Ecto neural progenitor cell (in vitro differentiated cells): ENCODE measurements at regions not wholly inside any gene's neighbourhood (a gene's known extent, or its start where the extent isn't known, plus 50 kb on each side); places are given as distances from the start of the nearest gene placed in this dataset.
"Not testable (repeated sequence)": the region's sequence is repeated elsewhere in the genome, so short reads cannot be mapped to it uniquely, and the experiment has no call there.

ENCODE experiments used
- DNase-seq: peaks from one replicate; pipeline ENCODE4 v3.0.0-alpha.2; 2018; ENCODE audit warnings: low spot score

DNA sequence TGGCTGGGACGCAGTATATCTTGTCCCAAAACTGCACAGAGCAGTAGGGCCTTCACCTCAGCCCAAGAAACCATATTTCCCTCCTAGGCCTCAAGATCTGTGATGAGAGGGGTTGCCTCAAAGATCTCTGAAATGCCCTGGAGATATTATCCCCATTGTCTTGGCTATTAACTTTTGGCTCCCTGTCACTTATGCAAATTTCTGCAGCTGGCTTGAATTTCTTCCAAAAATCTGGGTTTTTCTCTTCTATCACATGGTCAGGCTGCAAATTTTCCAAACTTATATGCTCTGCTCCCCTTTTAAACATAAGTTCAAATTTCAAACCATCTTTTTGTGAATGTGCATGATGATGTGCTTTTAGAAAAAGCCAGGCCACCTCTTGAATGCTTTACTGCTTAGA lies 809.2 kb upstream of the CDH18 start:
- DNase-seq = not testable (repeated sequence)

DNA sequence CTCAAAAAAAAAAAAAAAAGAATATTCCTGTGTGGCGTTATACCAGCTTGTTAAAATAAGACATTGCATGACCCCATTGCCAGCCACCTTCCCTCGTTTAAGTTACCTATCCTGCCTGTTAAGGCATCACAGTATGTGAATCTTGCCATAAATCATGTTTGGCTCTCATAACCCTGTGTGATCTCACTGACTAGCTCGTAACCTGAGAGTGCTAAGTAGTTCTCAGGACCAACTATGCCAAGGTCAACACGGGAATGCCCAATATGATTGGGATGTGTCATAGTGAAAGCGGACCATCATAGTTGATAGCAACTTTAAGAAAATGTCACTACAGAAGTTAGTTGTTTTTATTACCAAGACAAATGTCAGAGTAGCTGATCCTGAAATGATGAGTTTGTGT lies 796.8 kb upstream of the CDH18 start:
- DNase-seq = not testable (repeated sequence)

GRCh38 chr5:20783484-20783883 lies 795.5 kb upstream of the CDH18 start:
- DNase-seq = not testable (repeated sequence)

DNA sequence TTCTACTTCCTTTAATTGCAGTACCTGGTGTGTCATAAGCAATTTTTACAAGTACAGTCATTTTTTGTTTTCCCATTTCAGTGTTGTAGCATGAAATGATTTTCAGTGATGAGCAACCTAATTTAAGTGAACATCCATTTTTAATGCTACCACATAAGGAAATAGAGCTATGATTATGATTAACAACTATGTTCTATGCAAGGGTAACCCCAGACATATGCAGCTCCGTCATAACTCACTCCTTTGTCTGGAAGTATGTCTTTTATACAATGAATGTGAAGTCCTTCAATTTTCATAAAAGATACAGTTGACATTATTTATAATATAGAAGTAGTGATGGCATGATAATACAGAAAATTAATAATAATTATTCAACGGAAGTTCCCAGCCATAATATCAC lies 783.3 kb upstream of the CDH18 start:
- DNase-seq = not testable (repeated sequence)

DNA sequence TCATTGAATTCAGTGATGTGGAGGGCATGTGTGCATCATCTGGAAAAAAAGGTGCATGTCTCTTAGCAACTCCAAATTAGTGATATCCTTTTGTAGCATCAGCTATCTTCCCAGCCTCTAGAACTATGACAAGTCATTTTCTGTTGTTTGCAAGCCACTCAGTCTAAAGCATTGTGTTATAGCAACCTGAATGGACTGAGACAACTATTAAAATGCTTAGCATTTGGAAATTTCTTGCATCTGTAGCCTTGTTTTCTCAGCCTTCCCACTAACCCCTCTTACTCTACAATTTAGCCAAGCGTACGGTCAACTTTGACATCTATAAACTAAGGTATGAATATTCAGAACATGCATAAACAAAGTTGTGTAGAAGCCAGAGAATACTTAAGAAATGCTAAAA lies 777.1 kb upstream of the CDH18 start:
- DNase-seq = not testable (repeated sequence)

- not testable (repeated sequence) for DNase-seq
Observed at GRCh38 chr5:20759459-20759858, 771.5 kb upstream of the CDH18 start.

GRCh38 chr5:20752179-20752578 lies 764.2 kb upstream of the CDH18 start:
- DNase-seq = not testable (repeated sequence)

DNA sequence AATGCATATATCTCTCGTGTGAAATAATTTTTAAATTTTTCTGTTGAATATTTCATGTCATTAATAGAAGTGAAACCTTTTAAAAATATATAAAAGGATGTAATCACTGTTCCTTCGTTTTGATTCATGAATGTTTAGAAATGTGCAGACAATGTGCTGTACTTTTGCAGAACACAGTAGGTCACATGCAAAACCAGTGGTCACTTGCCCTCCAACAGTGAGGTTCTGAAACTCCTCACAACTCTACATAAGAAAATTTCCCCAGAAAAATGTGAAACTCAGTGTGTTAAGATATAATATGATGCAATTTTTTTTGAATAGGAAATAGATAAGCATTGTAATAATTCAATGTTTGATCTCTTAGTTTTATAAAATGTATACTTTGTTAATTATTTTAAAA lies 747.7 kb upstream of the CDH18 start:
- not testable (repeated sequence) for DNase-seq

DNA sequence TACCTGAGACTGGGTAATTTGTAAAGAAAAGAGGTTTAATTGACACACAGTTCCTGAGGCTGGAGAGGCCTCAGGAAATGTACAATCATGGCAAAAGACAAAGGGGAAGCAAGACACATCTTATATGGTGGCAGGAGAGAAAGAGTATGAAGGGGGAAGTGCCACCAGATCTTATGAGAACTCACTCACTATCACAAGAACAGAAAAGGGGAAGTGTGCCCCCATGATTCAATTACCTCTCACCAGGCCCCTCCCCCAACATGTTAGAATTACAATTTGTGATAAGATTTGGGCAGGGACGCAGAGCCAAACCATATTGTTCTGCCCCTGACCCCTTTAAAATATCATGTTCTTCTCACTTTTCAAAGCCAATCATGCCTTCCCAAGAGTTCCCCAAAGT lies 744.2 kb upstream of the CDH18 start:
- DNase-seq = not testable (repeated sequence)

DNA sequence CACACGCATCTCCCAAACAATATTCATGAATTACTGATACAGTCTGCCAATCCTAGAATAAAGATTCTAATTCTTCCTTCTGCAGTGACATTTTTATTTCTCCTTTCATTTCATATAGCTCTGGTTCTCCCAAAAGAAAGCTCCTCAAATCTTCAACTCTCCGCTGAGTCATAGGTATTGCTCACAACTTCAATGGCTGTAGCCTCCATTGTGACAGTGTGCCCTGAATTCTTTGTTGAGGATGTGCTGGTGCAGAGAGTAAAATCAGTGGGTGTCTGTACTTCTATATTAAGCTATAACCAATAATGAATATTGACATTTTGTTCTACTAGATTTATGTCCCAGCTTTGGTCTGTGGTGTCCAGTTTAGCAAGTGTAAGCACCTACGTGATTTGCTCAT lies 733.3 kb upstream of the CDH18 start:
- not testable (repeated sequence) for DNase-seq

GRCh38 chr5:20711520-20712155 lies 723.6 kb upstream of the CDH18 start:
- DNase-seq = not testable (repeated sequence)

- DNase-seq = not testable (repeated sequence)
Observed at GRCh38 chr5:20707634-20708033, 719.6 kb upstream of the CDH18 start.

DNA sequence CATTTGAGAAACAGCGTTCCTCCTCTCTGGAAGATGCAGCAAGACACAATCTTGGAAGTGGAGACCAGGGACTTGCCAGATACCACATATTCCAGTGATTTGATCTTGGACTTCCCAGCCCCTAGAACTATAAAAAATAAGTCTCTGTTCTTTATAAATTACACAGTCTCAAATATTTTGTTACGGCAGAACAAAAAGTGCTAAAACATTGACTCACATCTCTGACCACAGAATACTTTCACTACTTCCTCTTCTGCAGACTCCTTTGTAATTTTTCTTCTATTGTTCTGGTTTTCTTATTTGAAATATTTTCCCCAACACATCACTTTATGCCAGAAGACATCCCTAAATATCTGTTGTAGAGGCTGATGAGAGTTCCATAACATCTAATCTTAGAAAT lies 706.1 kb upstream of the CDH18 start:
- DNase-seq = no peak

DNA sequence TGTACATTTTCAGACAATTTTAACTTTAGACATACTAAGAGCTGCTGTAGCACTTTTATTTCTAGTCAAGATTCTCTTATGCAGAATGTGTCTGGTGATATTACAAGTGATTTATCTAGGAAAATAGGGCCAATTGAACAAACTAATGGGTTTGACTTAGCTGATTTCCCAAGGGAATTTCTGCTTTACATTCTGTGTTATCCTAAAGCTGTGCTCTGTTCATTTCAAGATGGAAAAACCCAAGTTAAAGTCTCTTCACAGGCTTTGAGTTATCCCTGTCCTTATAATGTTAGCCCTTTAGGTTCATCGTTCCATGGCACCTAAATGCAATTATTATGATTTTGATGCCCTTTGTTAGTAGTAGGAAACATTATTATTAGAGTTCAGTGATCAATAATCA lies 704.9 kb upstream of the CDH18 start:
- no peak for DNase-seq

GRCh38 chr5:20683241-20683940 lies 695.4 kb upstream of the CDH18 start:
- no peak for DNase-seq

GRCh38 chr5:20680718-20681302 lies 692.8 kb upstream of the CDH18 start:
- no peak for DNase-seq

DNA sequence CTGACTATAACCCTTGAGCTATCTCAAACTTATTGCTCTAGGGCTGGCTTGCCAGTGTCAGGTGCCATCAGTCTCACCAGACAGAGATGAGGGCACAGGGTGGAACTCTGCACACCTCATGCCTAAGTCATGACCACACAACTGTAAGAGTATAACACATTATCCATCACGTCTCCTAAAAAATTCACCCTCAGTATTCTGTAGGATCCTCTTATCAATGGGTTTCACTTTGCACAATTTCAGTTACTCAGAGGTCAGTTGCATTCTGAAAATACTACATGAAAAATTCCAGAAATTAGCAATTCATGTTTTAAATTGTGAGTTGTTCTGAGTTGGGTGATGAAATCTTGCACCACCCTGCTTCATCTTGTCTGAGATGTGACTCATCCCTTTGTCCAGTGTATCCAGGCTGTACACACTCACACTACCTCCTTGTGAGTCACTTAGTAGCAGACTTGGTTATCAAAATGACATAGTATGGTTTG lies 690.9 kb upstream of the CDH18 start:
- DNase-seq = no peak

DNA sequence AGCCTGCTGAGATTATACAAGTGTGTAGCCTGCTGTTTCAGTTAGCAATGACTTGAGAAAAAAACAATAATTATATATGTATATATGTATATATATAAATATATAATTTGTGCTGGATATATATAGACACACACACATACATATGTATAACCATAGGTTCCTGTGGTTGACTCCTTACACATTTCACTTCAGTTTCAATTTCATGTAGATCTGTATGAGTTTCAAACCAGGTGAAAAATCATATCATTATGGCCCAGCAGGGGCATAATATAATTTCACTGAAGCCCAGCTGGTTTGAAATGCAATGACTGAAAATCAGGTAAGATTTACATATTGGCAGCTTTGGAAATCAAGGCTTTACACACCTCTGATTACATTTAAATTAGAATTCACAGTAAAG lies 690.4 kb upstream of the CDH18 start:
- no peak for DNase-seq

- no peak for DNase-seq
Observed at GRCh38 chr5:20660588-20660987, 672.6 kb upstream of the CDH18 start.

DNA sequence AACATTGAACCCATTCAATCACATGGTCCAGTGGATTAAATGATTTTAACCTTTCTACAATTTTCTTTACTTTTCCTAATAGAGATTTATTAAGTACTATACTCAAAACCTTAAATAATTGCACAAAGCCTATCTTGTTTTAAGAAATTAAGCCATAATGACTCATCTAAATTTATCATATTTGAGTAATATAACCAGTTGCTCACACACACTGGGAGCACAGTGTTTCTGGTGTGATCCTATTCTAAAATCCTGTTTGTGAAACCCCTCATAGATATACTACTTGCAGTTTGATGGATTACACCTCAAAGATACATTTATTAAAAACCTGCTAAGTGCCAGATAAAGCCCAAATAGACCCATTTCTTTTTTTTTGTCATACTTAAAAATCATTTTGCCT lies 668.3 kb upstream of the CDH18 start:
- no peak for DNase-seq

- no peak for DNase-seq
Observed at GRCh38 chr5:20655211-20655610, 667.2 kb upstream of the CDH18 start.

DNA sequence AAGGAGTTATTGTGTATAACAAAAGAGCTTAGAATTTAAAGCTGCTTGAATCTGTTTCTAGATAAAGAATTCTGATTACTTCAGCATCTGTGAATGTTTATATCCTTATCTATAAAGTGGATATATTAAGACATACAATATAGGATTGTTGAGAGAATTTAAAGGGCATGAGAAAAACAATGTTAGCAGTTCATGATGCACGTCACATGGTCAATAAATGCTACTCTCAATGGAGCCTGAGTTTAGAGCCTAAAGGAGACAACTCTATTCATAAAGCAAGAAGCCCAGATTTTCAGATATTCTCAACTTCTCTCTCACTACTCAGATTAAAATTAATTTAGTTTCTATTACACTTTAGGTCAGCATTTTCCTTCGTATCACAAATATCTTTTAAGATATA lies 666.7 kb upstream of the CDH18 start:
- DNase-seq = no peak

- no peak for DNase-seq
Observed at GRCh38 chr5:20654033-20654432, 666.0 kb upstream of the CDH18 start.
